Epithelial cell of proximal tubule (primary cell): ENCODE measurements at regions not wholly inside any gene's neighbourhood (a gene's known extent, or its start where the extent isn't known, plus 50 kb on each side); places are given as distances from the start of the nearest gene placed in this dataset.
"Not testable (repeated sequence)": the region's sequence is repeated elsewhere in the genome, so short reads cannot be mapped to it uniquely, and the experiment has no call there.

Experiments
- DNase-seq: peaks from one replicate; pipeline ENCODE4 v3.0.0-alpha.2; 2011; ENCODE audit warnings: low read depth
- H3K4me3 ChIP-seq: 2 replicates; pipeline ENCODE4 v1.5.1; 2011; ENCODE audit warnings: low read depth, mild to moderate bottlenecking, low read length
- TF ChIP-seq, protein P1 (sequence below): conservative IDR thresholded peaks from 2 replicates; pipeline ENCODE4 v1.5.1; 2012; ENCODE audit warnings: low read depth, mild to moderate bottlenecking, low read length

DNA sequence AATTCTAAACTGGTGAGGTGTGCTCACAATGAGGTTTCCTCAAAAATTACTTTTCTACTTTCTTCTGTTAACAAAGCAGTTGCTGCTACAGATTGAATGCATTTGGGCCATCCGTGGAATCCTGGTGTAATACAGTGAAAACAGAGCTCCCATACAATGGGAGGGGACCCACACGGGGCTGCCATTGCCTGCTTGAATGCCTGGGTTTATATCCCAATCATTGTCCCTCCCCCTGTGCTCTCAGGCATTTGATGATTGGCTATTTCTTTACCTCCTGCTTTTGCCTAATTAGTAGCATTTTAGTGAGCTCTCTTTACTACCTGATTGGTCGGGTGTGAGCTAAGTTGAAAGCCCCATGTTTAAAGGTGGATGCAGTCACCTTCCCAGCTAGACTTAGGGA lies 52.9 kb upstream of the CSF1 start:
- not testable (repeated sequence) for H3K4me3 ChIP-seq, DNase-seq

DNA sequence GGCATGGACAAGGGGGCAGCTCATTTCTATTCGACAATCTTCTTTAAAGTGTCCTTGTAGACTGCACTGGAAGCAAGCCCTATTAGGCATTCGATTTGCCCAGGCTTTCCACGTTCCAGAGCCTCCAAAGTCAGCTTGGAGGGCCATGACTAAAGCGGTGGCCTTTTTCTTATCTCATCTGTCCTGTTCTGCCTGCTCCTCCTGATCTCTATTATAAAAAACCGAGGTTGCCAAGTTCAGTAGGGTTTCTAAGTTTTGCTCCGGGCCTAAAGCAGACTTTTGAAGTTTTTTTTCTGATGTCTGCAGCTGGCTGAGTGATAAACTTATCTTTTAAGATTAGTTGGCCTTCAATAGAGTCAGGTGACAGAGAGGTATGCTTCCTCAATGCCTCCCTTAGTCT lies 54.7 kb upstream of the CSF1 start:
- not testable (repeated sequence) for DNase-seq, H3K4me3 ChIP-seq

DNA sequence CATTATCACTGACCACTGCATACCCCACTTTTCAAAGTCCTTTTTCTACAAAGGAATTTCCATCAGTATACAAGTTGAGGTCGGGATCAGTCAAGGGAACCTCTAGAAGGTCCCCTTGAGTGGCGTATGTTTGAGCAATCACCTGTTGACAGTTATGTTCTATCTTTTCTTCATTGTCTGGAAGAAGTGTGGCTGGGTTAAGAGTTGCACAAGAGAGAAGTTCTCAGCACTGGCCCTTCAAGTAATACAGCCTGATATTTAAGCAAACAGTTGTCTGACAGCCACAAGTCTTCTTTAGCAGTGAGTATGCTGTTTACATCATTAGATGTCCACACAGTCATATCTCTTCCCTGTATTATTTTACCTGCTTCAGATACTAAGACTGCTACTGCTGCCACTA lies 56.7 kb upstream of the CSF1 start:
- DNase-seq = not testable (repeated sequence)

DNA sequence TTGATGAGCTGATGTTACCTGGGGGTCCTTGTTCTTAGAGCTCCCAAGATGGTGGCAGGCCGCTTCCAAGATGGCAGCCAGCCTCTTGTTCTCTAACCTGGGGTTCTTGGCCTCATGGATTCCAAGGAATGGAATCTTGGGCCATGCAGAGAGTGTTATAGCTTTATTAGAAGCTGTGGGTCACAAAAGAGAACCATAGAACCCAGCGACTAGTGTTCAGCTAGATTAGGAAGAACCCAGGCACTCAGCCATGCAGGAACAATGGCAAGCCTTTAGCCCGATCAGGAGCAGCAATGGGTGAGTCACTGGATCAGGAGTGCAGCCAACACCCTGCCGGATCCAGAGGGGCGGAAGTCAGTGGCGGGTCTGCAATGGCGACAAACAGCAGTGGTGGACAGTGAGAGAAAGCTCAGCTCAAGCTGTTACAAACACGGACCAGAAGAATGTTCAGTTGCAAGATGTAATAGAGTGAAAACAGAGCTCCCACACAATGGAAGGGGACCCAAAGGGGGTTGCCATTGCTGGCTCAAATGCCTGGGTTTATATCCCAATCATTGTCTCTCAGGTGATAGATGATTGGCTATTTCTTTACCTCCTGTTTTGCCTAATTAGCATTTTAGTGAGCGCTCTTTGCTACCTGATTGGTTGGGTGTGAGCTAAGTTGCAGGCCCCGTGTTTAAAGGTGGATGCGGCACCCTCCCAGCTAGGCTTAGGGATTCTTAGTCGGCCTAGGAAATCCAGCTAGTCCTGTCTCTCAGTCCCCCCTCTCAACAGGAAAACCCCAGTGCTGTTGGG lies 58.2 kb upstream of the CSF1 start:
- H3K4me3 ChIP-seq, DNase-seq: not testable (repeated sequence)

More for the DNA sequence above, 56.7 kb upstream of the CSF1 start:
- H3K4me3 ChIP-seq = not testable (repeated sequence)

DNA sequence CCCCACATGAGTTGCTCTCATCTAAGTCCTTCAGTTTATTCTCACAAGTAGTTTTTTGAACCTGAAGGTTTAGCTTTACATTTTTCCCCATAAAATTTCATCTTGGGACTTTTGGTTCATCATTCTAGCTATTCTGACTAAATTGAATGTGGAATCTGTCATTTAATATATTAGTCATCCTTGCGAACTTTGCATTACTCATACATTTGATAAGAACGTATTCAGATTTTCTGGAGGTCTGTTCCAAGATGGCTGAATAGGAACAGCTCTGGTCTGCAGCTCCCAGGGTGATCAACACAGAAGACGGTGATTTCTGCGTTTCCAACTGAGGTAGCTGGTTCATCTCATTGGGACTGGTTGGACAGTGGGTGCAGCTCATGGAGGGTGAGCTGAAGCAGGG lies 59.8 kb upstream of the CSF1 start:
- TF ChIP-seq, protein P1, sequence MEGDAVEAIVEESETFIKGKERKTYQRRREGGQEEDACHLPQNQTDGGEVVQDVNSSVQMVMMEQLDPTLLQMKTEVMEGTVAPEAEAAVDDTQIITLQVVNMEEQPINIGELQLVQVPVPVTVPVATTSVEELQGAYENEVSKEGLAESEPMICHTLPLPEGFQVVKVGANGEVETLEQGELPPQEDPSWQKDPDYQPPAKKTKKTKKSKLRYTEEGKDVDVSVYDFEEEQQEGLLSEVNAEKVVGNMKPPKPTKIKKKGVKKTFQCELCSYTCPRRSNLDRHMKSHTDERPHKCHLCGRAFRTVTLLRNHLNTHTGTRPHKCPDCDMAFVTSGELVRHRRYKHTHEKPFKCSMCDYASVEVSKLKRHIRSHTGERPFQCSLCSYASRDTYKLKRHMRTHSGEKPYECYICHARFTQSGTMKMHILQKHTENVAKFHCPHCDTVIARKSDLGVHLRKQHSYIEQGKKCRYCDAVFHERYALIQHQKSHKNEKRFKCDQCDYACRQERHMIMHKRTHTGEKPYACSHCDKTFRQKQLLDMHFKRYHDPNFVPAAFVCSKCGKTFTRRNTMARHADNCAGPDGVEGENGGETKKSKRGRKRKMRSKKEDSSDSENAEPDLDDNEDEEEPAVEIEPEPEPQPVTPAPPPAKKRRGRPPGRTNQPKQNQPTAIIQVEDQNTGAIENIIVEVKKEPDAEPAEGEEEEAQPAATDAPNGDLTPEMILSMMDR = no peak
- DNase-seq = no peak

DNA sequence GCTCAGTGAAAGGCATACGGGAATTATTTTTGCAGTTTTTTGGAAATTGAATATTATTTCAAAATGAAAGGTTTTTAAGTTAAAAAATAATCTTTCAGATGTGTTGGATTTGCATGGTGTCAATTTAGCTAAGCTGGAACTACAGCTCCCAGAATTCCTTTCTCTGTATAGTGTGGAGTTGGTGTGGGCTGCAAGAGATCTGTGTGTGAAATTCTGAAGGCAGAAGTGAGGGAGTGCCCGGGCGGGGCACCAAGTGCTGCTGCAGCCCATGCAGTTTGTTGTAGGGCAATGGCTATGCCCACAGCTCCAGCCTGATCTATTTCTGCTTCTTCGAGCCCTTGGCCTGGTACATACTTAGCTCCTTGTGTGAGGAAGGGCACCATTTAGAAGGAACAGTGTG lies 60.5 kb upstream of the CSF1 start:
- no peak for DNase-seq

More for the DNA sequence above, 59.8 kb upstream of the CSF1 start:
- no peak overlapping the region for H3K4me3 ChIP-seq

DNA sequence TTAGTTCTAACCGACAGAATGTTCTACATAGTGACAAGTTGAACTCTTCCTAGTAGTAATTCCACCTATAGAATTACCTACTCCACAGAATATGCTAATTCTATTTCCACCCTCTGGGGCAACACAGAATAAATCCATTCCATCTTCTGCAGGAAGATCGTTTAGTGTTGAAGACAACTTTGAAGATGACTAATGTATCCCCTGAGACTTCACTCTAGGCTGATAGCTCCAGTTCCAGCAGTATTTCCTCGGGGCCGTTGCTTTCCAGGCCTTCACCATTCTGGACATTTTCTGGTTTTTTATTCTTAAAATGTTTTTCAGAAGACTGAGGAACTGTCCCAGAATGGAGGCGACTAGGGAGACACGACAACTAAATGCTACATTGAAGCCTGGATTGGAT lies 61.0 kb upstream of the CSF1 start:
- no peak for DNase-seq
- no peak overlapping the region for H3K4me3 ChIP-seq
- TF ChIP-seq, protein P1 = no peak

More for the DNA sequence above, 60.5 kb upstream of the CSF1 start:
- H3K4me3 ChIP-seq = no peak overlapping the region
- TF ChIP-seq, protein P1 = no peak

DNA sequence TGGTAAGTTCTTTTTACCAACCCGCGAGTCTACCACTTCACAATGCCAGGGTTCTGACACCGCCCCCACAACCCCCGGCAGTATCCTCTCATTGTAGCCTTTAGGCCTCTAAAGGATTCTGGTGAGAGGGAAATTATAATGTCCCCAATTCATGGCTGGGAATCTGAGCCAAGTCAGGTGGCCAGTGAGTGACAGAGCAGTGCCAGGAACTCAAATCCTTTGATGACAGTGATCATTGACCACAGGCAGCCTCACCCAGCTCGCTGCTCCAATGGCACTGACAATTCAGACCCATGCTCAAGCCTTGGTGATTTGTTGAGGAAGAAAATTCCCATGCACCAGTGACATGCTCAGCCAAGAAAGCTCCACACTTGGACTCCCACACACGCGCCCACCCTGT lies 63.4 kb upstream of the CSF1 start:
- H3K4me3 ChIP-seq = no peak overlapping the region
- TF ChIP-seq, protein P1 = no peak
- no peak for DNase-seq

DNA sequence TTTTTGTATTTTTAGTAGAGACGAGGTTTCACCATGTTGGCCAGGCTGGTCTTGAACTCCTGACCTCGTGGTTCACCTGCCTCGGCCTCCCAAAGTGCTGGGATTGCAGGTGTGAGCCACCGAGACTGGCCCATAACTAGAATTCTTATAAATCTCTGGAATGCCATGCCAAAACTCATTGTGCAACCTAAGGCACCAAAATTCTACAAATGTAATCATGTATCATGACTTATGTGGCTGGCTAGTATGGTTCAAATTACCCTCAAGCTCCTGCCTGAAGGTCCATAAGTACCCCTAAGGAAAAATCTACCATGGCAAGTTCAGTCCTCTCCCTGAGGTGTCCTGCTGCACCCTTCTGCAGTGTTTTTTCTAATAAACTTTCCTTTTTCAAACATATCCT lies 63.8 kb upstream of the CSF1 start:
- no peak overlapping the region for H3K4me3 ChIP-seq
- TF ChIP-seq, protein P1 = no peak
- no peak for DNase-seq
